SK-N-SH treated with all-trans-retinoic acid at 6 μM for 48 hours (cell line): ENCODE measurements at regions not wholly inside any gene's neighbourhood (a gene's known extent, or its start where the extent isn't known, plus 50 kb on each side); places are given as distances from the start of the nearest gene placed in this dataset.
"Not testable (repeated sequence)": the region's sequence is repeated elsewhere in the genome, so short reads cannot be mapped to it uniquely, and the experiment has no call there.

Experiments used
- ATAC-seq: fragments of 200-7000 bp; cut with Tn5 transposase; 3 replicates; pipeline ENCODE4 v1.9.1; 2020; ENCODE audit warnings: mild to moderate bottlenecking, moderate library complexity
- ARNTL ChIP-seq: fragments of 450-650 bp; formaldehyde crosslinking; IDR thresholded peaks from 2 replicates; pipeline ENCODE4 v1.5.0; 2020; ENCODE audit warnings: low read depth, mild to moderate bottlenecking, moderate library complexity, borderline replicate concordance
- BACH2 ChIP-seq: fragments of 250-450 bp; sonication (Bioruptor Pico); IDR thresholded peaks from 2 replicates; pipeline ENCODE4 v1.9.0; 2021; ENCODE audit warnings: mild to moderate bottlenecking, borderline replicate concordance
- CREB5 ChIP-seq: fragments of 250-450 bp; sonication (Bioruptor Pico); IDR thresholded peaks from 2 replicates; pipeline ENCODE4 v1.5.1; 2020; ENCODE audit warnings: low read depth, mild to moderate bottlenecking, moderate library complexity
- CSDC2 ChIP-seq: fragments of 250-450 bp; sonication (Bioruptor Pico); IDR thresholded peaks from 2 replicates; pipeline ENCODE4 v1.5.0; 2020; ENCODE audit warnings: mild to moderate bottlenecking, moderate library complexity
- CSRNP3 ChIP-seq: fragments of 250-450 bp; sonication (Bioruptor Pico); IDR thresholded peaks from 2 replicates; pipeline ENCODE4 v1.5.1; 2021; ENCODE audit warnings: mild to moderate bottlenecking, moderate library complexity
- ESRRG ChIP-seq: fragments of 250-450 bp; sonication (Bioruptor Pico); IDR thresholded peaks from 2 replicates; pipeline ENCODE4 v1.6.1; 2021; ENCODE audit warnings: mild to moderate bottlenecking
- GLIS3 ChIP-seq: fragments of 250-450 bp; sonication (Bioruptor Pico); IDR thresholded peaks from 2 replicates; pipeline ENCODE4 v1.5.0; 2020; ENCODE audit warnings: mild to moderate bottlenecking, moderate library complexity
- ISL1 ChIP-seq: fragments of 250-450 bp; sonication (Bioruptor Pico); IDR thresholded peaks from 2 replicates; pipeline ENCODE4 v2.1.2; 2022; ENCODE audit warnings: mild to moderate bottlenecking, moderate library complexity
- OSR1 ChIP-seq: fragments of 250-450 bp; sonication (Bioruptor Pico); IDR thresholded peaks from 2 replicates; pipeline ENCODE4 v1.8.0; 2022; ENCODE audit warnings: moderate library complexity, mild to moderate bottlenecking, inconsistent platforms
- PATZ1 ChIP-seq: fragments of 250-450 bp; sonication (Bioruptor Pico); IDR thresholded peaks from 2 replicates; pipeline ENCODE4 v1.8.0; 2020; ENCODE audit warnings: mild to moderate bottlenecking, moderate library complexity, borderline replicate concordance
- POU6F1 ChIP-seq: fragments of 250-450 bp; sonication (Bioruptor Pico); IDR thresholded peaks from 2 replicates; pipeline ENCODE4 v1.8.0; 2021; ENCODE audit warnings: low read depth, mild to moderate bottlenecking, moderate library complexity, borderline replicate concordance
- PPARA ChIP-seq: fragments of 250-450 bp; sonication (Bioruptor Pico); IDR thresholded peaks from 2 replicates; pipeline ENCODE4 v1.5.0; 2020; ENCODE audit warnings: mild to moderate bottlenecking, borderline replicate concordance
- RARB ChIP-seq: fragments of 250-450 bp; sonication (Bioruptor Pico); IDR thresholded peaks from 2 replicates; pipeline ENCODE4 v1.8.0; 2021; ENCODE audit warnings: mild to moderate bottlenecking, moderate library complexity
- SNAI2 ChIP-seq: fragments of 250-450 bp; sonication (Bioruptor Pico); IDR thresholded peaks from 2 replicates; pipeline ENCODE4 v1.5.0; 2020; ENCODE audit warnings: mild to moderate bottlenecking, moderate library complexity
- TCF4 ChIP-seq: fragments of 250-450 bp; sonication (Bioruptor Pico); IDR thresholded peaks from 2 replicates; pipeline ENCODE4 v1.8.0; 2021; ENCODE audit warnings: mild to moderate bottlenecking, moderate library complexity, borderline replicate concordance
- TOX ChIP-seq: fragments of 250-450 bp; sonication (Bioruptor Pico); IDR thresholded peaks from 2 replicates; pipeline ENCODE4 v1.8.0; 2021; ENCODE audit warnings: mild to moderate bottlenecking, moderate library complexity, borderline replicate concordance
- TSHZ2 ChIP-seq: fragments of 250-450 bp; sonication (Bioruptor Pico); IDR thresholded peaks from 2 replicates; pipeline ENCODE4 v1.5.0; 2020; ENCODE audit warnings: mild to moderate bottlenecking, moderate library complexity
- ZC3H10 ChIP-seq: fragments of 250-450 bp; sonication (Bioruptor Pico); IDR thresholded peaks from 2 replicates; pipeline ENCODE4 v1.5.1; 2021; ENCODE audit warnings: mild to moderate bottlenecking, moderate library complexity
- ZFP3 ChIP-seq: fragments of 250-450 bp; sonication (Bioruptor Pico); IDR thresholded peaks from 2 replicates; pipeline ENCODE4 v1.5.0; 2020; ENCODE audit warnings: mild to moderate bottlenecking, moderate library complexity
- ZFP30 ChIP-seq: fragments of 450-650 bp; formaldehyde crosslinking; IDR thresholded peaks from 2 replicates; pipeline ENCODE4 v1.5.0; 2022; ENCODE audit warnings: mild to moderate bottlenecking, moderate library complexity
- ZNF565 ChIP-seq: fragments of 450-650 bp; formaldehyde crosslinking; conservative IDR thresholded peaks from 2 replicates; pipeline ENCODE4 v1.5.0; 2020; ENCODE audit warnings: low read depth, mild to moderate bottlenecking, moderate library complexity
- ZNF70 ChIP-seq: fragments of 450-650 bp; formaldehyde crosslinking; IDR thresholded peaks from 2 replicates; pipeline ENCODE4 v1.5.0; 2020; ENCODE audit warnings: mild to moderate bottlenecking, moderate library complexity

GRCh38 chr10:130265542-130265941 lies 129.4 kb downstream of the GLRX3 start (continued):
- TF ChIP-seq TSHZ2 (no peak), GLIS3 (CRISPR knock-in tag) (no peak)

GRCh38 chr10:130282492-130283218 lies 146.5 kb downstream of the GLRX3 start:
- no peak for ATAC-seq

GRCh38 chr10:130283219-130283545 lies 147.0 kb downstream of the GLRX3 start:
- ATAC-seq: no peak
- TF ChIP-seq PPARA (CRISPR knock-in tag) (no peak), TCF4 (no peak), ESRRG (no peak), GLIS3 (CRISPR knock-in tag) (no peak), ZNF70 (no peak), SNAI2 (no peak), ISL1 (CRISPR knock-in tag) (no peak), CSRNP3 (CRISPR knock-in tag) (no peak), RARB (CRISPR knock-in tag) (no peak), CSDC2 (CRISPR knock-in tag) (no peak), ZFP3 (CRISPR knock-in tag) (no peak), ZC3H10 (CRISPR knock-in tag) (no peak), PATZ1 (CRISPR knock-in tag) (no peak)

More at GRCh38 chr10:130282492-130283218, 146.5 kb downstream of the GLRX3 start:
- TF ChIP-seq GLIS3 (CRISPR knock-in tag): no peak
- no peak for TF ChIP-seq SNAI2
- TF ChIP-seq ZNF70: no peak
- TF ChIP-seq, all 23 proteins: peak for 0

GRCh38 chr10:130295761-130296160 lies 159.6 kb downstream of the GLRX3 start:
- ATAC-seq: not testable (repeated sequence)

GRCh38 chr10:130300608-130301020 lies 164.4 kb downstream of the GLRX3 start:
- TF ChIP-seq ZFP30 (CRISPR knock-in tag): no peak
- no peak for TF ChIP-seq RARB (CRISPR knock-in tag)
- TF ChIP-seq ARNTL (CRISPR knock-in tag): no peak
- TF ChIP-seq ZNF70: no peak
- no peak for TF ChIP-seq POU6F1
- no peak for TF ChIP-seq PPARA (CRISPR knock-in tag)
- TF ChIP-seq ZNF565 (CRISPR knock-in tag): no peak
- no peak for TF ChIP-seq ISL1 (CRISPR knock-in tag)
- TF ChIP-seq OSR1 (CRISPR knock-in tag): no peak
- no peak for TF ChIP-seq CSRNP3 (CRISPR knock-in tag)
- no peak for TF ChIP-seq CREB5 (CRISPR knock-in tag)
- TF ChIP-seq CSDC2 (CRISPR knock-in tag): no peak
- no peak for TF ChIP-seq SNAI2
- no peak for TF ChIP-seq TOX (CRISPR knock-in tag)
- no peak for TF ChIP-seq BACH2 (CRISPR knock-in tag)
- no peak for TF ChIP-seq ZFP3 (CRISPR knock-in tag)
- no peak for ATAC-seq
